ENCODE measurements at regions not wholly inside any gene's neighbourhood (a gene's known extent, or its start where the extent isn't known, plus 50 kb on each side); places are given as distances from the start of the nearest gene placed in this dataset.

- DNase-seq (ENCODE audit: low spot score): no peak
- in situ Hi-C loops (cut with MboI; ENCODE audit: low sequenced_read_pairs, unreplicated experiment): no loop called here
- TF ChIP-seq CTCF (IDR thresholded peaks at IDR 0.05; ENCODE audit: borderline replicate concordance, control extremely low read depth, extremely low read depth, insufficient read depth, missing control alignments): no peak
Observed at GRCh38 chr12:107826276-107826675, 51.8 kb downstream of the ASCL4 start.

GRCh38 chr12:107829271-107829670, 54.8 kb downstream of the ASCL4 start:
- in situ Hi-C loops (cut with MboI; ENCODE audit: low sequenced_read_pairs, unreplicated experiment): no loop called here
- DNase-seq (ENCODE audit: low spot score): no peak
- TF ChIP-seq CTCF (IDR thresholded peaks at IDR 0.05; ENCODE audit: borderline replicate concordance, control extremely low read depth, extremely low read depth, insufficient read depth, missing control alignments): no peak

GRCh38 chr12:107832441-107832840, 57.9 kb downstream of the ASCL4 start:
- no peak for TF ChIP-seq CTCF (IDR thresholded peaks at IDR 0.05; ENCODE audit: borderline replicate concordance, control extremely low read depth, extremely low read depth, insufficient read depth, missing control alignments)
- in situ Hi-C loops (cut with MboI; ENCODE audit: low sequenced_read_pairs, unreplicated experiment): no loop called here

GRCh38 chr12:107840186-107840585, 65.7 kb downstream of the ASCL4 start:
- no peak for TF ChIP-seq CTCF (IDR thresholded peaks at IDR 0.05; ENCODE audit: borderline replicate concordance, control extremely low read depth, extremely low read depth, insufficient read depth, missing control alignments)
- in situ Hi-C loops (cut with MboI; ENCODE audit: low sequenced_read_pairs, unreplicated experiment): no loop called here
- DNase-seq (ENCODE audit: low spot score): no peak

More at GRCh38 chr12:107832441-107832840, 57.9 kb downstream of the ASCL4 start:
- no peak for DNase-seq (ENCODE audit: low spot score)

- no peak for TF ChIP-seq CTCF (IDR thresholded peaks at IDR 0.05; ENCODE audit: borderline replicate concordance, control extremely low read depth, extremely low read depth, insufficient read depth, missing control alignments)
- in situ Hi-C loops (cut with MboI; ENCODE audit: low sequenced_read_pairs, unreplicated experiment): no loop called here
- peak; percentile 33 for DNase-seq (ENCODE audit: low spot score)
Observed at GRCh38 chr12:107843351-107844311, 69.1 kb downstream of the ASCL4 start.

GRCh38 chr12:107844312-107844921, 69.9 kb downstream of the ASCL4 start:
- DNase-seq (ENCODE audit: low spot score): peak; percentile 30
- in situ Hi-C loops (cut with MboI; ENCODE audit: low sequenced_read_pairs, unreplicated experiment): no loop called here
- no peak for TF ChIP-seq CTCF (IDR thresholded peaks at IDR 0.05; ENCODE audit: borderline replicate concordance, control extremely low read depth, extremely low read depth, insufficient read depth, missing control alignments)

Data from GM13976 (cell line).